HG03280 (cell line): ENCODE measurements at regions not wholly inside any gene's neighbourhood (a gene's known extent, or its start where the extent isn't known, plus 50 kb on each side); places are given as distances from the start of the nearest gene placed in this dataset.
"Not testable (repeated sequence)": the region's sequence is repeated elsewhere in the genome, so short reads cannot be mapped to it uniquely, and the experiment has no call there.

Experiments used
- ATAC-seq: cut with Tn5 transposase; IDR thresholded peaks from one replicate; pipeline ENCODE4 v1.9.1; 2021; ENCODE audit warnings: mild to moderate bottlenecking, moderate library complexity; ENCODE audit not compliant: unreplicated experiment

DNA sequence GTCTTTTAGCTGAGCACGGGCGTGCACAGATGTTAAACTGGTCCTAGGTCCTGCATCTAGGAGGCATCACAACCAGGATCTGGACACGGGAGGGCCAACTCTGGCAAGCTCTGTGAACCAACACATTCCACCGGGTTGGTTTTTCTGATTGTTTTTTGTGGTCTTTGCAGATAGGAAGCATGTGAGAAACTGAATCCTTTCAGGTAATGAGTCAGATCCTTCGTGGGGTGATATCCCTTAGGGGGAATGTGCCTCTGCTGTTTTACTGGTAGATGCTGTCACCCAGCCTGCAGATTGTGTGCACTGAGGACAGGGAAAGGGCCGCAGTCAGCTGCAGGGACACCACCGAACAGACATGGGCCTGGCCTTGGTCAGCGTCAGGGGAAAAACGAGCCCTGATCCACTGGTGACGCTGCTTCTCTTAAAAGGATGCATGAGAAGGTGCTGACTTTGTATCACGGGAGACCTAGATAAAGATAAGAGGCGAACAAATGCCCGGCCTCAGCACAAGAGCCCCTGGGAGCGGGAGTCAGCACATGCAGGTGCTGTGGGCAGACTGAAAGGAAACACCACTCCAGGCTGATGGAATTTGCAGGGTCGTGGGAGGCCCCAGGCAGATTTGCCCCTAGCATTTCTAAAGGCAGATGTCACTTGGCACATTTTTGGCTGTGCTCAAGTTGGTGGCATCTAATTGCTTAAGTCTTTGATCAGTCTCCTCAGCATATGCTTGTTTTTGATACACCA lies 51.1 kb downstream of the DOP1B start:
- ATAC-seq: no peak

DNA sequence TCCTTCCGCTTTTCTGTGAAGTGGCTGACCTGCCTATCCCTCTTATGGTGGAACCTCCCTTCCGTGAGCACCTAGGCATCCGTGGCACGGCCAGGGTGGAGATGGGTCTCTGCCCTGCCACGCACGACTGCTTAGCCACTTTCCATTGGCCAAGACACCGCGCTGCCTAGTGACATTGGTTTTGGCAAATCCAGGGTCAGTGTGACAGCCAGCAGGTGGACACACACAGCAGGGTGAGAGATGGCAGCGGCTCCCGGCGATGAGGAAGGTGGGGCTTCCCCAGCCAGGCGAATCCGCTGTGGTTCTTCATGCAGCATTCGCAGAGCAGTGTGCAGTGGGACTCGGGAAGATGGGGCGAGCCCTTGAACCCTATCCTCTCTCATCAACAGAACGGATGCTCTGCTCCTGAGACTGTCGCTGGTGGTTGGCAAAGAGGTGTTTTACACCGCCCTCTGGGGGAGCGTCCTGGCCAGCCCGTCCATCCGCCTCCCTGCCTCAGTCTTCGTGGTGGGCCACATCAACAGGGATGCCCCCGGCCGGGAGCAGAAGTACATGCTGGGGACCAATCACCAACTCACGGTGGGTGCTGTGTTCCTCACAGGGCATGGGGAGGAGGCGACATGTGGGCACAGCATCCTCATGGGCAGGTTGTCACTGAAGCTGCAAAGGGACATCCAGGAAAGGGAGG lies 51.8 kb downstream of the DOP1B start:
- no peak for ATAC-seq

DNA sequence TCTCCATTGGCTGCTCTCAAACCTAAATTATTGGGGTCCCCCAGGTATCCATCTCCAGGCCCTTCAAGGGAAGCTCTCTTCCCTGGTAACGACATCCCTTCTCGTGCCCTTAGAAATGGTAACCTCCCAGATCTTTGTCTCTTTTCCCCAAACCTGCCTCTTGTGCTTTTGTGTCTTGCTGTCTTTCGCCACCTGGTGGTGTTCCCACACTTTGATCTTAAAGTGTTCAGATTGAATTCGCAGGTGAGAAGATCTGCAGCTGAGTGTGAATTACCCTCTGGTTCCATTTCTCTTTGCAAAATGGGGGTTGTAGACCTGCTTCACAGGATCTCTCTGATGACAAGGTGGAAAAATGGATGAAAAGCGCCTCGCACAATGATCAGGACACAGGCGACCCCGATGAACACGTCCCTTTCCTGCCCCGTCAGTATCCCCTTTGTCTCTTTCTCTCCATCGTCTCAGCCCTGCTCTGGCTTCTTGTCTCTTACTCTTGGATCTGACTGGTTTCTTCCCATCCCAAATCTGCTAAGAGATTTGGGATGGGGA lies 53.1 kb downstream of the DOP1B start:
- no peak for ATAC-seq

DNA sequence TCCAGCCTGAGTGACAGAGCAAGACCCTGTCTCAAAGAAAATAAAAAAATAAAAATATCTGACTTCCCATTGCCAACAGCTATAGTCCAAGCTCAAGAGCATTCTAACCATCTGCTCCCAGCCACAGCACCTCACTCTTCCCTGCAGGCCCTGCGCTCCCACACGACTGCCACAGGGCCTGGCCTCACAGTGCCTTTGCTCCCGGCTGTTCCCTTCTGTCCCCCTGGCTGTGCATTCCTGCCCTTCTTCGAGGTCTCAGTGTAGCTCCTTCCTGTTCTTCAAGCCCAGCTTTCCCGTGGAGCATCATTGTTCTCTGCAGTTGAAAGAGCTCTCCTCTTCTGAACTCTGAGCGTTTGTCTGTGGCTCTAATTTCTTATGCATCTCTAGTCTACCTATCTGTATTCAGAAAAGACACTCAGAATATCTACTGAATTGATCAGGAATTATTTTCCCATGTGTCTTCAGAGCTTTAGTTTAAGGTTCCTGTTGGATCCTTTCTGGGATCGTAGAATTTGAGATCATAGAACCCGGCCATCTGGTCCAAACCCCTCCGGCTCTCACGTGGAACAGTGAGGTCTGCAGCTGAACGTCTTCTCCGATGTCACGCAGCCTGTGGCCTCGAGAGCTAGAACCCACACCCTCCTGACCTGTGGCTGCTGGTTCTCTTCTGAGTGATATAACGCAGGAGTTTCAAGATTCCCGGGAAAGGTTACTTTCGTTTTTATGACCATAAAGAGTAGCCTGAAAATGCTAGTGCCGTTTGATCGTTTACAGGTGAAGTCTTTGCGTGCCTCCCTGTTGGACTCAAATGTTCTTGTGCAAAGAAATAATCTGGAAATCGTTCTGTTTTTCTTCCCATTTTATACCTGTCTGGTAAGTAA lies 54.4 kb downstream of the DOP1B start:
- no peak for ATAC-seq

DNA sequence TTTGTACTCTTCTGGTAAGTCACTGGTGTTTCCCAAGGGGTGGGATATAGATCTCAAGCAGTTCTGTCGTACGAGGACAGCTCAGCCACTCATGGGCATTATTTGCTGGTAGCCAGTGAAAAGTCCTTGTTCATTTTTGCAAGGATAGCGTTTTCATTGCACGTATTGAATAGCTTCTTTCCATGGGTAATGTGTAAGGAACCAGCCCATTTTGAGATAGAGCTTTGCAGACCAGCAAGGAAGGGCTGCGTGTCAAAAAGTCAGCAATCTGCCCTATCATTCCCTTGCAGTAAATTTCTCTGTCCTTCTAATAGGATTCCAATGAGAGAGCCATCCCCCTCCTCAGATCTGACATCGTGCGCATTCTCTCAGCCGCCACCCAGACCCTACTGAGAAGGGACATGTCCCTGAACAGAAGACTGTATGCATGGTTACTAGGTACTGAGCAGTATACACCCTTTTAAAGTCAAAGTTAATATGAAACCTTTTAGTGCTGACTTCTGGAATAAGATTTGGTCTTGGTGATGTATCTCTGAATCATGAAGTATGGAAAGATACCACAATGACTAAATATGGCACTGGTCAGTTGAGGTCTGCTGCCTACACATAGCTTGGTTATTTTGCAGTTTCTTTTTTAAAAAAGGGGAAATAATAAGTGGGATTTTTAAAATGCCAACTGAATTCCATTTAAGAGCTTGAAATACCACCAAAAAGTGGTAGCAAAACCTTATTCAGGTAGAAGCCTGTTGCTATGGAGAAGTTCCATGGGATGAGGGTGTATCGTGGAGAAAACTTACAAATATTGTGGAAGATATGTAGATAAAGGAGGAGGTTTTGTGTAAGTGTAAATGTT lies 55.3 kb downstream of the DOP1B start:
- ATAC-seq: no peak

DNA sequence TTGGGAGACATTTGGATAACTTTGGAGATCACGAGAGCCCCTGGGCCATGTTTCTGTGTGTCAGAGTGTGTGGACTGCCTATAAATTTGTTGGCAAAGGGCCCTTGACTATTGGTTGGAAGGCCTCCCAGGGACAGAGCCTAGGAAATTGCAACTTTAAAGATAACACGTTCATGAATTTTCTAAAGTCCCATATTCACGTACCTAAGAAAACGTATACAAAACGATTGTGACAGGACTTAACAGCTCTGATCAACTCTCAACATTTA lies 55.8 kb downstream of the DOP1B start:
- ATAC-seq: no peak

DNA sequence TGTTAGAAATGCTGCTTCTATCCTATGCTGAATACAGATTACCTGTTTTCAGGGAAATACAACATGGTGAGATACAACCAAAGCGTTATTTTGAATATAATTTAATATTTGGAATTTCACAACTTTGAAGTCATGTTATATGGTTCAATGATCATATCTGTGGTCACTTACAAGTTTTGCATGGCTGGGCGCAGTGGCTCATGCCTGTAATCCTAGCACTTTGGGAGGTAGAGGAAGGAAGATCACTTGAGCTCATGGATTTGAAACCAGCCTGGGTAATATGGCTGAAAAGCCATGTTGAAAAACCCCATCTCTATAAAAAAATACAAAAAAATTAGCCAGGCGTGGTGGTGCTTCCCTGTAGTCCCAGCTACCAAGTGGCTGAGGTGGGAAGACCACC lies 57.9 kb downstream of the DOP1B start:
- ATAC-seq: no peak

DNA sequence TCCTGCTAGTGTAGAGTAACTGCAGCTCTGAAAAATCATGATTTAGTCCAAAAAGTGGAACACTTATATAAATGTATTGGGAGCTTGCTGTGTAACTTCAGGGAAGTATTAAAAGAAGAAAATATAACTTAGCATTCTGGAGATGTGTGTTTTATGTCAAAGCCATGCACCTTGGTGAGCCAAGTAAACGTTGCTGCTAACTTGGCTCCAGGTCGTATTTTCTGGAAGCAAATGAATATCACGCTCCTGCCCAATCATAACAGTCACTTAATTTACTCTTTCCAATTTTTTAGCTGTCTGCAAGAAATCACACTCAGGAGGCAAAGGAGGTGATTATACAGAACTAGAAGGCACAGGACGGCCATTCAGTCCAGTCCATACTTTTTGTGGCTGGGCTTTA lies 61.1 kb downstream of the DOP1B start:
- no peak for ATAC-seq

DNA sequence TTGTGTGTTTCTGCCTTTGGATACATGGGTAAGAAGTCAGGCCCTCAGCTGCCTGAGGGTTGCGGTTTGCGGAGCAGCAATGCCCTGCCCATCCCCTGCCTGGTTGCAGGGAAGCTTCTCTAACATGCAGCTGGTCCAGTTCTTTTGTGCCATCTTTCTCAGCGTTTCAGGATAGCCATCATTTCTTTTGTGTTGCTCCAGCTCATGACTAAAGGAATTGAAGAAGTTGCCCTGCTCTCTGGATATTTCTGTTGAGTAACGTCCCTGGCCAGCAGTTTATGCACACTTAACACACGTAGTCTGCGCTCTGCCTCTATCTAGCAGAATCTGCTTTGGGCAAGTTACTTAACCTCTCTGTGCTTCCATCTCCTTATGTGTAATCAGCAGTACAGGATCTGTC lies 62.1 kb downstream of the DOP1B start:
- ATAC-seq: no peak

DNA sequence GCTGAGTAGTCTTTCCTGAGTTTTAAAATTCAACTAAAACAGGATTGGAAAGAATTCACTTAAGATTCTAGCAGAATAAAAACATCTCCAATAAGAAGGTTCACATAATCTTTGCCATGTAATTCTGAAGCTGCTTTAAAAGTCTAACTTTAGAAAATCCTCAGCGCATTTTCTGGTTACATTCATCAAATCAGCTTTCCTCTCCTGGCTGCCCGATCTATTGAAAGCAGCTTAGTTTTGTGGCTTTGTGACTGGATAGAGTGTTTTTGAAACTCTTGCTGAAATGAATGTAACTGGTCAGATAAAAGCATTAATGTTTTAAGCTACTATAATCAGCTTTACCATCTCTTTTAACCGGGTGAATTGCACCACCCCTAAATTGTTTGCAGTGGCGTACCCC lies 66.8 kb downstream of the DOP1B start:
- ATAC-seq: no peak

DNA sequence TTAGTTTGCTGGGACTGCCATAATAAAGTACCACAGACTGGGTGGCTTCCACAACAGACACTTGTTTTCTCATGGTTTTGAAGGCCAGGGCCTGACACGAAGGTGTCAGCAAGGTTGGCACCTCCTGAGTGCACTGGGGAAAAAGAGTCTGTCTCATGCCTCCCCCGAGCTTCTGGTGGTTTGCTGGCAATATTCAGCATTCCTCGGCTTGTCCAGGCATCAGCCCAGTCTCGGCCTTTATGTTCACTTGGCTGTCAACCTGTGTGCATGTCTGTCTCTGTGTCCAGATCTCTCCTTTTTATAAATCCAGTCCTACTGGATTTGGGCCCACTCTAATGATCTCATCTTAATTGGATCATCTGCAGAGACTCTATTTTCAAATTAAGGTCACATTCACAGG lies 72.6 kb downstream of the DOP1B start:
- no peak for ATAC-seq

DNA sequence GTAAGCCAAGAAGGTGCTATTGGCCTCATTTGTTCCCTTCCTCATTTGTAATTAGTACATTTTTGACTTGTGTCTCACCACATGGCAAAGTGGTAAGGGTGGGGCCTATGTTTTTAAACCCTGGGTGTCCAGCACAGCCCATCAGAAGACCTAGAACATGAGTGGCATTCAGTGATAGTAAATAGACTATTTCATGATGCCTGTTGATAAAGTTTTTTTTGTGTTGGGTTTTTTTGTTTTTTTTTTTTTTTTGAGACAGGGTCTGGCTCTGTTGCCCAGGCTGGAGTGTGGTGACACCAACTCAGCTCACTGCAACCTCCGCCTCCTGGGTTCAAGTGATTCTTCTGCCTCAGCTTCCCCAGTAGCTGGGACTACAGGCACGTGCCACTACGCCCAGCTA lies 74.8 kb downstream of the DOP1B start:
- ATAC-seq: not testable (repeated sequence)

DNA sequence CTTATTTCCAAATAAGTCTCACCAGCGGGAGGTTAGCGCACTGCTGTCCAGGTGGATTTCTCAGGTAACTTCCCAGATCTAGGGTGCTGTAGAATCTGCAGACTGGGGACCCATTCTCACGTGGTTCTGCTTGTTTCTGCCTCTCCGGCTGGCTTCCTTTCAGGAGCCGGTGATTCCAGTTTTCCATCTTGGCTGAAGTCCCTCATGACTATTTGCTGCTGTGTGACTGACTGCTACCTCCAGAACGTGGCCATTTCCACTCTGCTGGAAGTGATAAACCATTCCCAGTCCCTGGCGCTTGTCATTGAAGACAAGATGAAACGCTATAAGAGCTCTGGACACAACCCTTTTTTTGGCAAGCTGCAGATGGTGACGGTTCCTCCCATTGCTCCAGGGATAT lies 76.0 kb downstream of the DOP1B start:
- ATAC-seq: no peak

DNA sequence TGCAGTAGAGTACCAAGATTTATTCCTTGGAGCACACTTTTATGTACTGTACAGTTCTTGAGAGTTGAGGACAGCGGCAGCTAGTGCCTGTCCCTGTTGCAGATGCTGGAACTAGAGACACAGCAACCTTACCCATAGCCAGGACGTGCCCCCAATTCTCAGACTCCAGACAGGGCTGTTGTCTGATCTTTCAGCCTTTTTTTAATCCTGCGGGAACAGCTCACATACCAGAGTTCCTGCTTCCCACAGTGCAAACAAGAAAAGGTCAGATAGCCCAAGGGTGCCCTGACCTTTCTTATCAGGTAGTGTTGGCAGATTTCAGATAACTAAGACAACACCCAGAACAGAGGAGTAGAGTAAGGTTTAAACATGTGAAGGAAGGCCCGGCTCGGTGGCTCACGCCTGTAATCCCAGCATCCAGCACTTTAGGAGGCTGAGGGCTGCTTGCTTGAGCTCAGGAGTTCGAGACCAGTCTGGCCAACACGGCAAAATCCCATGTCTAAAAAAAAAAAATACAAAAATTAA lies 78.5 kb downstream of the DOP1B start:
- no peak for ATAC-seq

DNA sequence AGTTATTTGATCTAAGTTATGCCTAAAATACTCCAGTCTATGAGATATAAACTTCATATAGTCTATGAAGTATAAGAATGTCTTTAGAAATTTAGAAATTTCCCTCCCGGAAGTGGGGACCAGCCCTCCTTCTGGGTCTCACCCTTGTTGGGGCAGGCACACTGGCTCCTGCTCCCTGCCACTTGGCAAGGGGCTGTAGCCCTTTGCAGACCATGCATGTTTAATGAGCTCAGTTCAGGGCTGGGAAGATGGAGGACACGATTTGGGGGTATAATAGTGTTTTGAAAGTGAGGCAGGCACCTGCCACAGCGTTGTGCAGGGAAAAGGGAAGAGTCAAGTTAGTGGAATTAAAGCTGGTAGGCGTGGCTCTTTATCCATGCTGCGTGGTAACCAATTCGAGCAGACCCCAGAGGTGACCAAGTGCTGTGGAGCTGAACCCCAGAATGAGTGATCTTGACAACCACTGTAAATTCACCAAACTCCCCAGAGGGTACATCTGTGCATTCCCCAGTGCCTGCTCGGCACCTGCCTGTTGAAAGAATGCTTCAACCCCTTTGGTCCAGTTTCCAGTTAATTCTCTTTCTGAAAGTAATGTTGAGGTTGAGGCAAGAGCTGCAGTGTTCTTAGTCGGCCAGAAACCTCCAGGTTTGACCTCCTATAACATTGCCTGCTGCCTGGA lies 79.6 kb downstream of the DOP1B start:
- ATAC-seq: no peak

DNA sequence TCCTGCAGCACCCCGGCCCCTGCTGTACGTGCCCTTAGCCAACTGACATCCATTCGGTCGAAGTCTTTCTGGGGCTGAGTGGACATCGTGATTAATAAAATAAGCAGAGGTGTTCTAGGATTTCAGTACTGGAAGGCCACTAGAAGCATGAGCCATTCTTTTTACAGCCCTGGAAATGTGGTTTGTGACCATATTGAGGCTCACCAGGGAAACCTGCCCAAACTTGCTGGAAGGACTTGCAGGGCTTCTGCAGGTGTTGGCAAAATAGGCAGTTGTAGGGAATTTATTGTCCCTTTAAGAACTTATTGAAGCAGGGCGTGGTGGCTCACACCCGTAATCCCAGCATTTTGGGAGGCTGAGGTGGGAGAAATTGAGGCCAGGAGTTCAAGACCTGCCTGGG lies 80.8 kb downstream of the DOP1B start:
- ATAC-seq: no peak

DNA sequence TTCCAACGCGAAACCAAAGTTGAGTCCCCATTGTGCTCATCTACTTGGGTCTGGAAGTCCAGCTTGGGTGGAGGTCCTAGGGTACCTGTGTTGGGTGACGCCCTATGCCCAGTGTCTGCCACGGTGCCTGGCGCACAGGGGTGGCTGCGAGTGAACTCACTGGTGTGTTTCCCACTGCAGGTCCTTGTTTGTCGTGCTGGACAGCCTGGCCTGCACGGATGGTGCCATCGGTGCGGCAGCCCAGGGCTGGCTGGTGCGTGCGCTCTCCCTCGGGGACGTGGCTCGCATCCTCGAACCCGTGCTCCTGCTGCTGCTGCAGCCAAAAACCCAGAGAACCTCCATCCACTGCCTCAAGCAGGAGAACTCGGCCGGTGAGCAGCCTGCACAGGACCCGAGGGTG lies 80.4 kb upstream of the MORC3 start:
- no peak for ATAC-seq

DNA sequence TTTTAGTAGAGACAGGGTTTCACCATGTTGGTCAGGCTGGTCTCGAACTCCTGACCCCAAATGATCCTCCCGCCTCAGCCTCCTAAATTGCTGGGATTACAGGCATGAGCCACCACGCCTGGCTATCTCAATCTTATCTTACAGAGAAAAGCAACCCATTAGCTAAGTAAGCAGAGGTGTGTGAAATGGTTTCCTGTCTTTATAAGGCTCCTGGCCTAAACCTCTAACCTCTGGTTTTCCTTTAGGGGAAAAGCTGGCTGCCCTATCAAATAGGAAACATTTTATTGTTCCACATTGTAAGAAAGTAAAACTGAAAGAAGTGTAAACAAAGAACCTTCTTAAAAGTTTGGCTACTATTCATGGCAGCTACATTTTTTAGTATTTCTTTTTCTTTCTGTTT lies 78.3 kb upstream of the MORC3 start:
- no peak for ATAC-seq

DNA sequence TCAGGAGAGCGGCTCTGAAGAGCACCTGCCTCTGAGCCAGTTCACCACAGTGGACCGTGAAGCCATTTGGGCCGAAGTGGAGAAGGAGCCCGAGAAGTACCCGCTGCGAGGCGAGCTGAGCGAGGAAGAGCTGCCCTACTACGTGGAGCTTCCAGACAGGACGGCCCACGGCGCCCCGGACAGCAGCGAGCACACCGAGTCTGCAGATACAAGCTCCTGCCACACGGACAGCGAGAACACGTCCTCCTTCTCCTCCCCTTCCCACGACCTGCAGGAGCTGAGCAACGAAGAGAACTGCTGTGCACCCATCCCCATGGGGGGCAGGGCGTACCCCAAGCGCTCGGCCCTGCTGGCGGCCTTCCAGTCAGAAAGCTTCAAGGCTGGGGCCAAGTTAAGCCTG lies 74.9 kb upstream of the MORC3 start:
- ATAC-seq: no peak

DNA sequence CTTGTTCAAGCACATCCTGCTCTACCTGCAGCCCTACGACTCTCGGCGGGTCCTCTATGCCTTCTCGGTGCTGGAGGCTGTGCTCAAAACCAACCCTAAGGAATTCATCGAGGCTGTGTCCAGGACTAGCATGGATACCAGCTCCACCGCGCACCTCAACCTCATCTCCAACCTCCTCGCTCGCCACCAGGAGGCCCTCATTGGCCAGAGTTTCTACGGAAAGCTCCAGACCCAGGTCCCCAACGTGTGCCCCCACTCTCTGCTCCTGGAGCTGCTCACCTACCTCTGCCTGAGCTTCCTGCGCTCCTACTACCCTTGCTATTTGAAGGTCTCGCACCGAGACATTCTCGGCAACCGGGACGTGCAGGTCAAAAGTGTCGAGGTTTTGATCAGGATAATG lies 74.3 kb upstream of the MORC3 start:
- no peak for ATAC-seq
